ENCODE measurements at regions not wholly inside any gene's neighbourhood (a gene's known extent, or its start where the extent isn't known, plus 50 kb on each side); places are given as distances from the start of the nearest gene placed in this dataset.

DNA sequence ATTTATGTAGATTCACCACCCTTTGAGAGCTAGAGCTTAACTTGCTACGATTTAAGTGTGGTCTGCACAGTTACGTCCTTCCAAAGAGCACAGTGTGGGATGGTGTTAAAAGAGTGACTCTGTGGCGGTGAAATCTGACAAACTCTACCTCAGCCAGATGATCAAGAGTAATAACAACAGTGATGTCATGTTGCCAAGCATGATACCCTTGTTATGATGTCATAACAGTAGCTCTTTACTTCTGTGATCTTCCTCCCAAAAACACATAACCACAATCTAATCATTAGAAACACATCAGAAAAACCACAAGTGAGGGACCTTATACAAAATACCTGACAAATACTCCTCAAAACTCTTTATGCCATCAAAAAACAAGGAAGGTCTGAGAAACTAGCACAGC is 649.3 kb downstream of the POM121L12 start:
- Histone ChIP-seq H3K27ac (no peak overlapping the region), H3K9me3 (replicated peaks in 1 of 3) (no peaks in the 10 kb centered on the region), H3K27me3 (no peaks in the 10 kb centered on the region), H3K36me3 (replicated peaks in 1 of 2) (no peaks in the 10 kb centered on the region), H3K4me3 (no peak overlapping the region), H3K4me1 (replicated peaks in 1 of 2) (no peaks in the 10 kb centered on the region)
- WGBS, 4 donors: 80 to 88% (median 85%) methylated on average over 3 of the region's 3 CpGs
- no peak for TF ChIP-seq POLR2A (IDR thresholded peaks at IDR 0.05)
- TF ChIP-seq, protein P1, sequence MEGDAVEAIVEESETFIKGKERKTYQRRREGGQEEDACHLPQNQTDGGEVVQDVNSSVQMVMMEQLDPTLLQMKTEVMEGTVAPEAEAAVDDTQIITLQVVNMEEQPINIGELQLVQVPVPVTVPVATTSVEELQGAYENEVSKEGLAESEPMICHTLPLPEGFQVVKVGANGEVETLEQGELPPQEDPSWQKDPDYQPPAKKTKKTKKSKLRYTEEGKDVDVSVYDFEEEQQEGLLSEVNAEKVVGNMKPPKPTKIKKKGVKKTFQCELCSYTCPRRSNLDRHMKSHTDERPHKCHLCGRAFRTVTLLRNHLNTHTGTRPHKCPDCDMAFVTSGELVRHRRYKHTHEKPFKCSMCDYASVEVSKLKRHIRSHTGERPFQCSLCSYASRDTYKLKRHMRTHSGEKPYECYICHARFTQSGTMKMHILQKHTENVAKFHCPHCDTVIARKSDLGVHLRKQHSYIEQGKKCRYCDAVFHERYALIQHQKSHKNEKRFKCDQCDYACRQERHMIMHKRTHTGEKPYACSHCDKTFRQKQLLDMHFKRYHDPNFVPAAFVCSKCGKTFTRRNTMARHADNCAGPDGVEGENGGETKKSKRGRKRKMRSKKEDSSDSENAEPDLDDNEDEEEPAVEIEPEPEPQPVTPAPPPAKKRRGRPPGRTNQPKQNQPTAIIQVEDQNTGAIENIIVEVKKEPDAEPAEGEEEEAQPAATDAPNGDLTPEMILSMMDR (IDR thresholded peaks at IDR 0.05): no peak
- DNase-seq: no peak
- intact Hi-C loops (cut with DNase I): no loop called here

DNA sequence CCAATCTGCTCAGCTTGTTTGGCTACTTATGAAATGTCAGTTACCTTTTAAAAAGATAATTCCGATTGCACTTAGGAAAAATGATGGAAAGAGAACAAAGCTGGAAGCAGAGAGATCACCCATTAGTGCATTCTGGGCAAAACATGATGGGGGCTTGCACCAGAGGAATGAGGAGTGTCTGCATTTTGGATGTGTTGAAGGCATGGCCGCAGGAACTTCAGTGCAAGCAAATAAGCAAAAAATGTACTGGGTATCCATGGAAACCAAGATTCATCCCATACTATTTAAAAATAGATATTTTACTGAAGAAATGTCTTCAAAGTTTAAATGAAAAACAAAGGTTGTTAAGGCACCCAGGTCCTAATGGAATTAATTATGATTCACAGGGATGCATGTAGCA is 655.0 kb downstream of the POM121L12 start:
- no peak overlapping the region for H3K27ac ChIP-seq
- no peaks in the 10 kb centered on the region for H3K36me3 ChIP-seq (replicated peaks in 1 of 2)
- 79 to 89% (median 82%) methylated on average over 2 of the region's 2 CpGs for WGBS, 4 donors
- no peak for DNase-seq
- TF ChIP-seq, protein P1 (IDR thresholded peaks at IDR 0.05): no peak
- TF ChIP-seq POLR2A (IDR thresholded peaks at IDR 0.05): no peak
- no peaks in the 10 kb centered on the region for H3K27me3 ChIP-seq
- intact Hi-C loops (cut with DNase I): no loop called here
- H3K9me3 ChIP-seq (replicated peaks in 1 of 3): no peaks in the 10 kb centered on the region
- H3K4me3 ChIP-seq: no peak overlapping the region
- no peaks in the 10 kb centered on the region for H3K4me1 ChIP-seq (replicated peaks in 1 of 2)

DNA sequence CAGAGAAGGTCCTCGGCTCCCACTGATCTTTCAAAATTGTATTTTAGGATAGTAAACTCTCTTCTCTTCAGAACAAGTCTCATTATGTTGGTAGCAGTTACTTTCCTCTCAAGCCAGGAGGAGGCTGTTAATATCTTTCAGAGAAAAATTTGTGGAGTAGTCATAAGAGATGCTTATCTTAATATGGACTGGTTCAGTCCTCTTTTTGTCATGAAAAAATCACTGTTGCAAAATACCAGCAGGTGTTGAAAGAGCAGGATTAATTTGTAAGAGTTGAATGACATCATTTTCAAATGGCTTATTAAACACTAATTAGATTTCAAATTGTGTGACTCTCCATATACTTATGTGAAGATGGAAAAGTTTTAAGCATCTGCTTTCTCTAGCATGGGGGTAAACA is 662.5 kb downstream of the POM121L12 start:
- Histone ChIP-seq H3K9me3 (replicated peaks in 1 of 3) (no peaks in the 10 kb centered on the region), H3K27ac (no peak overlapping the region), H3K4me1 (replicated peaks in 1 of 2) (no peaks in the 10 kb centered on the region), H3K4me3 (no peak overlapping the region), H3K36me3 (replicated peaks in 1 of 2) (no peaks in the 10 kb centered on the region), H3K27me3 (no peaks in the 10 kb centered on the region)
- 45 to 67% (median 55%) methylated on average over 1 of the region's 1 CpG for WGBS, 4 donors
- intact Hi-C loops (cut with DNase I): no loop called here
- no peak for DNase-seq
- TF ChIP-seq, protein P1 (IDR thresholded peaks at IDR 0.05): no peak
- TF ChIP-seq POLR2A (IDR thresholded peaks at IDR 0.05): no peak

DNA sequence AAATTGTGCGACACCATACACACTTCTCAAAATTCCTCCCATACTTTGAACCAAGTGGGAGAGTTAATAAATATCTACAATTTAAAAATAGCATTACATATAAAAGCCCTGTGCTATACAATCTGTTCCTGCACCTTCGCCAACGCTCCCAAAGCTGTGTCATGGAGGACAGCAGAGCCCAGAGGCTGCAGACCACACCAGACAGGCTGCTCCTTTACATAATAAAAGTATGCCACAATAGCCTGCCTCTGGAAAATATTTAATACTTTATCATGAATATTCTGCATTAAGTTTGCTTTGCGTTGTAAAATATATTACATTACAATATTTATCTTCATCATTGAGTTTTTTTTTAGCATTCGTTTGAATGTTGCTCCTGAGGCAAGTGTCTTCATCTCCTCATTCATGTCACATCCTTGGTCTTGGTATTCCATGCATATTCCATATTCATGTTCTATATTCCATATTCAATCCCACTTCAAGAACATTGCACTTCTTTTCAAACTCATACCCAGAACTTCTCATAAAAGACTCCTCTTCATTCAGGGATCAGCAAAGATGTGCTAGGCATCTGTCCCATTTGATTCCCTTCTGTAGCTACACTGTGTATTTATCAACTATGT is 663.9 kb downstream of the POM121L12 start:
- intact Hi-C loops (cut with DNase I): no loop called here
- no peak for DNase-seq
- Histone ChIP-seq H3K36me3 (replicated peaks in 1 of 2) (no peaks in the 10 kb centered on the region), H3K27ac (no peak overlapping the region), H3K27me3 (no peaks in the 10 kb centered on the region), H3K9me3 (replicated peaks in 1 of 3) (no peaks in the 10 kb centered on the region), H3K4me1 (replicated peaks in 1 of 2) (no peaks in the 10 kb centered on the region), H3K4me3 (no peak overlapping the region)
- TF ChIP-seq, protein P1 (IDR thresholded peaks at IDR 0.05): no peak
- no peak for TF ChIP-seq POLR2A (IDR thresholded peaks at IDR 0.05)
- 87 to 95% (median 90%) methylated on average over 5 of the region's 5 CpGs for WGBS, 4 donors

All from adrenal gland (tissue), 9 donors.